ENCODE measurements at regions not wholly inside any gene's neighbourhood (a gene's known extent, or its start where the extent isn't known, plus 50 kb on each side); places are given as distances from the start of the nearest gene placed in this dataset.

DNA sequence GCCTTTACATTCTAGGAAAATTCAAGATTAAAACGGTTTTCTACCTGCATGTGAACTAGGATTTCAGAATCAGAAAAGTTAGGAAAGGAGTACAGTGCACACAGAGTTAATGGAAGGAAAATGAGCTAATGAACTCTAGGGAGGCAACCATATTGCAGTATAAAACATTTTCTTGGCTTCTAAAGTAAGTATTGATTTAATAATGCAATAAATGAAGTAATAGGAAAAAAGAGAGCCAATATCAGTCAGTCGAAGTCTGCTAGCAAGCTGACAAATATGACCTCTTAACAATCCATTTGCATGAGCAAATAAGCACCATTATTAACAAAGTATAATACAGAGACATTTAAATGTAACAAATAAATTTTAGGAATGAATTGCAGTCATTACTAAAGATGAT, 80.2 kb upstream of the COL3A1 start:
- Histone ChIP-seq H3K27me3 (ENCODE audit: control insufficient read depth, insufficient read depth, low read length) (no peaks in the 10 kb centered on the region), H4K20me1 (ENCODE audit: control insufficient read depth, extremely low read depth, insufficient read depth, low read length) (no peaks in the 10 kb centered on the region), H3K4me3 (replicated peaks in 1 of 4; ENCODE audit: control extremely low read depth in 1 of 4, insufficient read depth in 1 of 4, low read depth in 3 of 4, low read length in 4 of 4) (no peak overlapping the region), H3K27ac (ENCODE audit: insufficient read depth, low read length) (no peak overlapping the region), H3K9ac (ENCODE audit: insufficient read depth, low read length) (no peak overlapping the region), H3K36me3 (ENCODE audit: control insufficient read depth, insufficient read depth, low read length) (no peaks in the 10 kb centered on the region), H2AFZ (ENCODE audit: low read length) (no peak overlapping the region), H3K4me1 (ENCODE audit: control insufficient read depth, extremely low read depth, insufficient read depth, low read length) (peaks cover 5% of the 10 kb centered on the region), H3K9me3 (ENCODE audit: control insufficient read depth, insufficient read depth, low read depth, low read length) (no peaks in the 10 kb centered on the region), H3K79me2 (ENCODE audit: control insufficient read depth, insufficient read depth, low read length) (no peaks in the 10 kb centered on the region), H3K4me2 (ENCODE audit: extremely low read depth, insufficient read depth, low read length) (no peak overlapping the region)
- TF ChIP-seq, protein P1, sequence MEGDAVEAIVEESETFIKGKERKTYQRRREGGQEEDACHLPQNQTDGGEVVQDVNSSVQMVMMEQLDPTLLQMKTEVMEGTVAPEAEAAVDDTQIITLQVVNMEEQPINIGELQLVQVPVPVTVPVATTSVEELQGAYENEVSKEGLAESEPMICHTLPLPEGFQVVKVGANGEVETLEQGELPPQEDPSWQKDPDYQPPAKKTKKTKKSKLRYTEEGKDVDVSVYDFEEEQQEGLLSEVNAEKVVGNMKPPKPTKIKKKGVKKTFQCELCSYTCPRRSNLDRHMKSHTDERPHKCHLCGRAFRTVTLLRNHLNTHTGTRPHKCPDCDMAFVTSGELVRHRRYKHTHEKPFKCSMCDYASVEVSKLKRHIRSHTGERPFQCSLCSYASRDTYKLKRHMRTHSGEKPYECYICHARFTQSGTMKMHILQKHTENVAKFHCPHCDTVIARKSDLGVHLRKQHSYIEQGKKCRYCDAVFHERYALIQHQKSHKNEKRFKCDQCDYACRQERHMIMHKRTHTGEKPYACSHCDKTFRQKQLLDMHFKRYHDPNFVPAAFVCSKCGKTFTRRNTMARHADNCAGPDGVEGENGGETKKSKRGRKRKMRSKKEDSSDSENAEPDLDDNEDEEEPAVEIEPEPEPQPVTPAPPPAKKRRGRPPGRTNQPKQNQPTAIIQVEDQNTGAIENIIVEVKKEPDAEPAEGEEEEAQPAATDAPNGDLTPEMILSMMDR (conservative IDR thresholded peaks at IDR 0.05 in 1 of 2, IDR thresholded peaks at IDR 0.05 in 1 of 2; ENCODE audit: low read depth in 1 of 2, low read length in 2 of 2) = no peak
- TF ChIP-seq EZH2 (IDR thresholded peaks at IDR 0.05; ENCODE audit: low read length, missing control alignments) = no peak
- DNase-seq (ENCODE audit: low read depth in 2 of 2) = no peak

DNA sequence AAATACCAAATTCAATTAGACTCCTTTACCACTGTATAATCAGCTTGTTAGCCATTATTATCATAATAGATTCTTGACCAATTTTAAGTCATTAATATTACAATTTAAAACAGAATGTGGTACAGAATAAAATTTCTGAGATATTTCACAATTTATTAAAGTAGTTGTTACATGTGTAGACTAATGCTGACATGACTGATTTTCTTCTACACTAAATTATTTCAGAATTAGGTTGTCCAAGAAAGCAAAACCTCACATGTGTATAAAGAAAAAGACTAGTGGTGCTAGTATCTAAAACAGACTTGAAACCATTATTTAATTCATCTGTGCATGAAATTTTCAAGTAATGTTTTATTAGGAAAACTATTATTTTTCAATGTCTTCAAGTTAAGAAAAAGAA, 79.2 kb upstream of the COL3A1 start:
- no peaks in the 10 kb centered on the region for H3K27me3 ChIP-seq (ENCODE audit: control insufficient read depth, insufficient read depth, low read length)
- no peaks in the 10 kb centered on the region for H4K20me1 ChIP-seq (ENCODE audit: control insufficient read depth, extremely low read depth, insufficient read depth, low read length)
- TF ChIP-seq, protein P1 (conservative IDR thresholded peaks at IDR 0.05 in 1 of 2, IDR thresholded peaks at IDR 0.05 in 1 of 2; ENCODE audit: low read depth in 1 of 2, low read length in 2 of 2) = no peak
- TF ChIP-seq EZH2 (IDR thresholded peaks at IDR 0.05; ENCODE audit: low read length, missing control alignments) = no peak
- H2AFZ ChIP-seq (ENCODE audit: low read length) = no peak overlapping the region
- H3K9ac ChIP-seq (ENCODE audit: insufficient read depth, low read length) = no peak overlapping the region
- DNase-seq (ENCODE audit: low read depth in 2 of 2) = no peak
- no peaks in the 10 kb centered on the region for H3K36me3 ChIP-seq (ENCODE audit: control insufficient read depth, insufficient read depth, low read length)
- no peaks in the 10 kb centered on the region for H3K79me2 ChIP-seq (ENCODE audit: control insufficient read depth, insufficient read depth, low read length)
- no peak overlapping the region for H3K27ac ChIP-seq (ENCODE audit: insufficient read depth, low read length)
- H3K9me3 ChIP-seq (ENCODE audit: control insufficient read depth, insufficient read depth, low read depth, low read length) = no peaks in the 10 kb centered on the region
- H3K4me3 ChIP-seq (replicated peaks in 1 of 4; ENCODE audit: control extremely low read depth in 1 of 4, insufficient read depth in 1 of 4, low read depth in 3 of 4, low read length in 4 of 4) = no peak overlapping the region
- no peak overlapping the region for H3K4me2 ChIP-seq (ENCODE audit: extremely low read depth, insufficient read depth, low read length)
- H3K4me1 ChIP-seq (ENCODE audit: control insufficient read depth, extremely low read depth, insufficient read depth, low read length) = peaks cover 5% of the 10 kb centered on the region

DNA sequence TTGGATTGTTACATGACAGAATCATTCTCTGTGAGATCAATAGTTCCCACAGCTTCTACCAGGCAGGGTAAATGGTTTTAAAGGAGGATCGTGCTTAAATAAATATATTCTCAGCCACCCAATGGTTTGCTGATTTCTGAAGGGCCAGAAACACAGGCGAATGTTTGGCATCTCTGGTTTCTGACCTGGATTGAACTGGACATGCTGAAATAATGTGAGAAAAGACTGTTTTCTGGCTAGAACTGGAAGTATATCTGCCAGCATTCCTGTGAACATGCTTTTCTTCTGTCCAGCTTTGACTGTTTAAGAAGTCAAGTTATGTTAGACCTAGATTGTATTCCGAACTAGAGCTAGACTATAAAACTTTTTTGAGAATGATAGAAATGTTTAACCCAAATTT, 77.1 kb upstream of the COL3A1 start:
- Histone ChIP-seq H4K20me1 (ENCODE audit: control insufficient read depth, extremely low read depth, insufficient read depth, low read length) (no peaks in the 10 kb centered on the region), H3K9ac (ENCODE audit: insufficient read depth, low read length) (no peak overlapping the region), H3K4me2 (ENCODE audit: extremely low read depth, insufficient read depth, low read length) (no peak overlapping the region)

More for the DNA sequence above, 77.1 kb upstream of the COL3A1 start:
- Histone ChIP-seq H3K27ac (ENCODE audit: insufficient read depth, low read length) (peak overlapping the region; percentile 14), H3K79me2 (ENCODE audit: control insufficient read depth, insufficient read depth, low read length) (no peaks in the 10 kb centered on the region), H3K4me3 (replicated peaks in 1 of 4; ENCODE audit: control extremely low read depth in 1 of 4, insufficient read depth in 1 of 4, low read depth in 3 of 4, low read length in 4 of 4) (peak overlapping the region in 1 of 4 experiments; percentile 9), H3K36me3 (ENCODE audit: control insufficient read depth, insufficient read depth, low read length) (no peaks in the 10 kb centered on the region), H3K27me3 (ENCODE audit: control insufficient read depth, insufficient read depth, low read length) (no peaks in the 10 kb centered on the region), H3K9me3 (ENCODE audit: control insufficient read depth, insufficient read depth, low read depth, low read length) (no peaks in the 10 kb centered on the region), H3K4me1 (ENCODE audit: control insufficient read depth, extremely low read depth, insufficient read depth, low read length) (peaks cover 5% of the 10 kb centered on the region), H2AFZ (ENCODE audit: low read length) (peak overlapping the region; percentile 46)
- TF ChIP-seq EZH2 (IDR thresholded peaks at IDR 0.05; ENCODE audit: low read length, missing control alignments) = no peak
- TF ChIP-seq, protein P1 (conservative IDR thresholded peaks at IDR 0.05 in 1 of 2, IDR thresholded peaks at IDR 0.05 in 1 of 2; ENCODE audit: low read depth in 1 of 2, low read length in 2 of 2) = no peak
- DNase-seq (ENCODE audit: low read depth in 2 of 2) = peak; percentile 69 to 83
